ENCODE measurements at regions not wholly inside any gene's neighbourhood (a gene's known extent, or its start where the extent isn't known, plus 50 kb on each side); places are given as distances from the start of the nearest gene placed in this dataset.
A peak's percentile ranks its signal among the peaks of the same experiment; 100 is the strongest.

- TF ChIP-seq ZNF280B (CRISPR knock-in tag; IDR thresholded peaks at IDR 0.05; ENCODE audit: borderline replicate concordance) = no peak
- TF ChIP-seq ZNF773 (CRISPR knock-in tag; IDR thresholded peaks at IDR 0.05; ENCODE audit: borderline replicate concordance) = no peak
- no peak for TF ChIP-seq ESRRA (CRISPR knock-in tag; IDR thresholded peaks at IDR 0.05; ENCODE audit: low read depth)
- TF ChIP-seq MBD4 (IDR thresholded peaks at IDR 0.05; ENCODE audit: borderline replicate concordance, low read length) = no peak
- TF ChIP-seq ZNF879 (CRISPR knock-in tag; IDR thresholded peaks at IDR 0.05) = no peak
- no peak for TF ChIP-seq KDM2A (CRISPR knock-in tag; IDR thresholded peaks at IDR 0.05; ENCODE audit: borderline replicate concordance, low read depth)
- peak; percentile 76 for TF ChIP-seq HDAC2 (CRISPR knock-in tag; IDR thresholded peaks at IDR 0.05)
- TF ChIP-seq, protein P1, sequence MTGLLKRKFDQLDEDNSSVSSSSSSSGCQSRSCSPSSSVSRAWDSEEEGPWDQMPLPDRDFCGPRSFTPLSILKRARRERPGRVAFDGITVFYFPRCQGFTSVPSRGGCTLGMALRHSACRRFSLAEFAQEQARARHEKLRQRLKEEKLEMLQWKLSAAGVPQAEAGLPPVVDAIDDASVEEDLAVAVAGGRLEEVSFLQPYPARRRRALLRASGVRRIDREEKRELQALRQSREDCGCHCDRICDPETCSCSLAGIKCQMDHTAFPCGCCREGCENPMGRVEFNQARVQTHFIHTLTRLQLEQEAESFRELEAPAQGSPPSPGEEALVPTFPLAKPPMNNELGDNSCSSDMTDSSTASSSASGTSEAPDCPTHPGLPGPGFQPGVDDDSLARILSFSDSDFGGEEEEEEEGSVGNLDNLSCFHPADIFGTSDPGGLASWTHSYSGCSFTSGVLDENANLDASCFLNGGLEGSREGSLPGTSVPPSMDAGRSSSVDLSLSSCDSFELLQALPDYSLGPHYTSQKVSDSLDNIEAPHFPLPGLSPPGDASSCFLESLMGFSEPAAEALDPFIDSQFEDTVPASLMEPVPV (CRISPR knock-in tag; IDR thresholded peaks at IDR 0.05) = no peak
- TF ChIP-seq MED13 (CRISPR knock-in tag; IDR thresholded peaks at IDR 0.05) = no peak
- no peak for TF ChIP-seq NR2F1 (CRISPR knock-in tag; IDR thresholded peaks at IDR 0.05)
- no peak for TF ChIP-seq SOX6 (IDR thresholded peaks at IDR 0.05)
- peak; percentile 80 for TF ChIP-seq SOX6 (CRISPR knock-in tag; IDR thresholded peaks at IDR 0.05)
- peak; percentile 85 for TF ChIP-seq GATAD2A (CRISPR knock-in tag; IDR thresholded peaks at IDR 0.05)
- TF ChIP-seq ZNF816 (CRISPR knock-in tag; IDR thresholded peaks at IDR 0.05; ENCODE audit: borderline replicate concordance) = no peak
- TF ChIP-seq AHR (CRISPR knock-in tag; IDR thresholded peaks at IDR 0.05) = no peak
- no peak for TF ChIP-seq PLRG1 (conservative IDR thresholded peaks at IDR 0.05)
- TF ChIP-seq CBX2 (IDR thresholded peaks at IDR 0.05; ENCODE audit: low read depth, low read length) = no peak
- TF ChIP-seq CBX2 (CRISPR knock-in tag; IDR thresholded peaks at IDR 0.05; ENCODE audit: low read depth) = no peak
- no peak for TF ChIP-seq PPARG (CRISPR knock-in tag; conservative IDR thresholded peaks at IDR 0.05)
- TF ChIP-seq MTF2 (CRISPR knock-in tag; IDR thresholded peaks at IDR 0.05; ENCODE audit: borderline replicate concordance) = no peak
- no peak; the same call in 1 of the 2 replicates for TF ChIP-seq FOXA1 (IDR thresholded peaks at IDR 0.05)
- TF ChIP-seq FOXA1 (CRISPR knock-in tag; IDR thresholded peaks at IDR 0.05) = peak; percentile 81
- TF ChIP-seq ZNF468 (CRISPR knock-in tag; IDR thresholded peaks at IDR 0.05) = no peak
- peak; percentile 42; the same call in 1 of the 2 replicates for TF ChIP-seq TFE3 (CRISPR knock-in tag; IDR thresholded peaks at IDR 0.05)
- TF ChIP-seq SAFB2 (CRISPR knock-in tag; IDR thresholded peaks at IDR 0.05; ENCODE audit: borderline replicate concordance, low read depth) = no peak
- TF ChIP-seq ZC3H4 (CRISPR knock-in tag; IDR thresholded peaks at IDR 0.05; ENCODE audit: borderline replicate concordance) = no peak
- no peak for TF ChIP-seq RFXAP (CRISPR knock-in tag; IDR thresholded peaks at IDR 0.05; ENCODE audit: borderline replicate concordance)
- peak; percentile 83 for TF ChIP-seq ZBTB20 (CRISPR knock-in tag; IDR thresholded peaks at IDR 0.05; ENCODE audit: borderline replicate concordance, low read depth)
- peak; percentile 30; the same call in 1 of the 2 replicates for TF ChIP-seq FOXK1 (CRISPR knock-in tag; IDR thresholded peaks at IDR 0.05; ENCODE audit: borderline replicate concordance, low read depth)
These were observed 93.4 kb upstream of the FN1 start (continued) for GRCh38 chr2:215529271-215529670.

Measured in HepG2 (cell line).